Mesodermal cell (in vitro differentiated cells): ENCODE measurements at regions not wholly inside any gene's neighbourhood (a gene's known extent, or its start where the extent isn't known, plus 50 kb on each side); places are given as distances from the start of the nearest gene placed in this dataset.

Experiments
- H3K27ac ChIP-seq: 2 replicates; pipeline ENCODE4 v1.7.0; 2013; ENCODE audit warnings: mild to moderate bottlenecking, low read depth, low read length, moderate library complexity; ENCODE audit not compliant: severe bottlenecking
- H3K36me3 ChIP-seq: 2 replicates; pipeline ENCODE4 v1.7.1; 2013; ENCODE audit warnings: mild to moderate bottlenecking, low read length, moderate library complexity; ENCODE audit not compliant: control insufficient read depth, insufficient read depth
- H3K4me1 ChIP-seq: one replicate; pipeline ENCODE4 v1.7.1; 2013; ENCODE audit warnings: mild to moderate bottlenecking, low read length; ENCODE audit not compliant: insufficient read depth, control insufficient read depth, poor library complexity, severe bottlenecking
- H3K4me3 ChIP-seq: 2 replicates; pipeline ENCODE4 v1.7.0; 2013; ENCODE audit warnings: low read length, control low read depth, mild to moderate bottlenecking; ENCODE audit not compliant: insufficient read depth, poor library complexity, severe bottlenecking; ENCODE audit errors: extremely low read depth
- H3K9me3 ChIP-seq: 2 replicates; pipeline ENCODE4 v1.7.1; 2013; ENCODE audit warnings: mild to moderate bottlenecking, low read length, moderate library complexity; ENCODE audit not compliant: control insufficient read depth
- WGBS, 2 experiments: methylation state at CpG; one replicate each; pipeline ENCODE4 v1.1.5; 2013; ENCODE audit warnings: missing lambda C conversion rate in 2 of 2; ENCODE audit not compliant: insufficient coverage in 2 of 2; 5-methylcytosine and 5-hydroxymethylcytosine counted together

GRCh38 chr13:99859178-99860177 lies 112.1 kb downstream of the ZIC5 start:
- Histone ChIP-seq H3K27ac (no peak overlapping the region), H3K4me3 (no peak overlapping the region), H3K4me1 (no peaks in the 10 kb centered on the region), H3K9me3 (no peaks in the 10 kb centered on the region), H3K36me3 (no peaks in the 10 kb centered on the region)
- WGBS, 2 experiments = 91 to 93% methylated on average over 13 to 16 of the region's 18 CpGs

- H3K4me1 ChIP-seq = no peaks in the 10 kb centered on the region
- no peaks in the 10 kb centered on the region for H3K9me3 ChIP-seq
- H3K4me3 ChIP-seq = no peak overlapping the region
- no peak overlapping the region for H3K27ac ChIP-seq
- no peaks in the 10 kb centered on the region for H3K36me3 ChIP-seq
Measured at GRCh38 chr13:99857738-99858137, 113.8 kb downstream of the ZIC5 start.

- H3K9me3 ChIP-seq = no peaks in the 10 kb centered on the region
- H3K27ac ChIP-seq = no peak overlapping the region
- no peaks in the 10 kb centered on the region for H3K4me1 ChIP-seq
- H3K36me3 ChIP-seq = no peaks in the 10 kb centered on the region
- WGBS, 2 experiments = 89 to 93% methylated on average over 6 of the region's 9 CpGs
- no peak overlapping the region for H3K4me3 ChIP-seq
Measured at GRCh38 chr13:99855526-99856420, 115.8 kb downstream of the ZIC5 start.

DNA sequence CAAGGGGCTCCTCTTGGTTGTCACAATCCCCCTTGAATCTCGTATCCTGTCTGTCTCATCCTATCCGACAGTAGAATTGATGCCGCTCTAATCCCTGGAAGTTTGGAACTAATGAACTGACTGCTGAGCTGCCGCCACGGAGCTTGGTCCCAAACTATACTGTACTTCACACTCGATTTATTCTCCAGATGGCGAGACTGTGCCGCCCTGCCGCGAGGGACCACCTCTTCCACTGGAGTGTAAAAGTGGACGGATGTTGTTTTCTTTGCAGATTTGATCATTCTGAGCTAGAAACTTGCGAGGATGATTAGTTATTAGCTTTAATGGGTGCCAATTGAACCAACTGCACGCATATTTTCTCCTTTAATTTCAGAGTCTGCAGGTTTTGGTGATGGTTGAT lies 117.2 kb downstream of the ZIC5 start:
- no peak overlapping the region for H3K4me3 ChIP-seq
- no peak overlapping the region for H3K27ac ChIP-seq
- H3K4me1 ChIP-seq = no peaks in the 10 kb centered on the region
- WGBS, 2 experiments = 89 to 94% methylated on average over 9 to 13 of the region's 13 CpGs
- H3K36me3 ChIP-seq = no peaks in the 10 kb centered on the region
- H3K9me3 ChIP-seq = no peaks in the 10 kb centered on the region

DNA sequence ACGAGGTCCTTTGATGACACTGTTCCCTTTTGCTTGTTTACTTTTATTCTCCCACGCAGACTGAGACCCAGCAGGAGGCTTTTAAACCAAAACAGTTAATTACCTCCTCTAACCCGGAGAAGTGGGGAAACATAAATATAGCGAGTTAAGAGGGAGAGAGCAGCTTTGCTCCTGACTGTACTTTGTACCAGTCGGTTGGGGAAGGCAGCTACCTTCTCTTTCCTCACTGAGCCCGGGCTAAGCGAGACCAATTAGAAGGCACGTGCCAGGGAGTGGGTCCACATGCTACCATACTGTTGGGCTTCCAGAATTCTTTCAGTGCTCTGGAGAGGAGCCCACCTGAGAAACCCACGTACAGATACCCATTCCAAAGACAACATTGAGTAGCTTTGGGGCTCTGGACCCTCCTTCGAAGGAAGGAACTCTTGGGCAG lies 124.2 kb downstream of the ZIC5 start:
- whole genome bisulfite sequencing, 2 experiments = 85 to 94% methylated on average over 5 to 6 of the region's 10 CpGs
- Histone ChIP-seq H3K9me3 (no peaks in the 10 kb centered on the region), H3K27ac (no peak overlapping the region), H3K4me1 (no peaks in the 10 kb centered on the region), H3K36me3 (no peaks in the 10 kb centered on the region), H3K4me3 (no peak overlapping the region)

DNA sequence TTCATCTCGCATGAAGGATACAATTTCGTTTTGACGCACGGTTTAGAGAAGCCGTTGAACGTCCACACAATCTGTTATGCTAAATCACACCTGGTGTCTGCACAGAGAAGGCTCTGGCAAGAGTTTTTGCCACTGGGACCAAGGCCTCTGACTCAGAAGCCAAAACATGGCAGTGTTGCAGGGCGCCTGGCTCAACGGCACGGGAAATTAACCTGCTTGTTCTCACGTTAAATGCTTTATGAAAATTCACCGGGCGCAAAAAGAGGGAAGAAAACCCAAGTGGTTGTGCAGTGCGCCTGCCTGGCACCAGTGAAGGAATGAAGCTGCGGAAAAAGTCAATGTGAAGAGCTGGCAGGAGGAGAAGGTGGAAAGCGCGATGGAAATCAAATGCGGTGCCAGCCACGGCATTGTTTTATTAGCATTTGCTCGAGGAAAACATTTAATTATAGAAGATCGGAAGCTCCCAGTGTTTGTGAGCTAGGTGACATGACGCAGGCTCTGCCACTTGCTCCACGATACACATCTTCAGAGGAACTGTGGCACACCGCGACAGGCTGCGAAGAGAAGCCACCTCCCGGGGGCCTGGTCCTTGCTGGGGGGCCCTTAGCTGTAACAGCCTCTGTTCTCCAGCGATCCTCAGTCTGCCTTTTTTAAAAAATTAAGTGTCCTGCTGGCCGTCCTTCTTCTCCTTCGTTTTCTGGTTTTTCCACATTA lies 126.2 kb downstream of the ZIC5 start:
- H3K4me3 ChIP-seq = no peak overlapping the region
- 94 to 96% methylated on average over 26 to 27 of the region's 29 CpGs for WGBS, 2 experiments

DNA sequence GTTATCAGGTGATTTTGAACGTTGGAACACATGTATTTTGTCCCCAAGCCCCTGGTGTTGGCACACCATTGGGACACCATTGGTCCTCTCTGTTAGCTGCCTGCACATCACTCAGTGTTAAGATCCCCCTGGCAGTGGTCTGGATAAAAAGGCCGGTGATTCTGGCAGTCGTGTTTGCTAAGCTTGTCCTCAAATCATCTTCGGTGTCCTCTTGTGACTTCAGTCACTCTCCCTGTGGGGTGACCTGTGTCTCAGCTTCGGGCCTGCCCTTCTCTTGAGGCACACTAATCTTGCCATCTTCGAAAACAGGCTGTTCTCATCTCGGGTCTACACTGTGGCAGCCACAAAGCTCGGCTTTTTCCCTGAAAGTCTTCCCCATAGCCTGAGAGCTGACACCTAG lies 127.1 kb downstream of the ZIC5 start:
- 89 to 90% methylated on average over 8 of the region's 8 CpGs for WGBS, 2 experiments
- H3K4me1 ChIP-seq = no peaks in the 10 kb centered on the region
- no peak overlapping the region for H3K4me3 ChIP-seq
- no peak overlapping the region for H3K27ac ChIP-seq
- no peaks in the 10 kb centered on the region for H3K36me3 ChIP-seq
- no peaks in the 10 kb centered on the region for H3K9me3 ChIP-seq

More for the DNA sequence above, 126.2 kb downstream of the ZIC5 start:
- no peaks in the 10 kb centered on the region for H3K9me3 ChIP-seq
- H3K4me1 ChIP-seq = no peaks in the 10 kb centered on the region
- H3K27ac ChIP-seq = no peak overlapping the region
- no peaks in the 10 kb centered on the region for H3K36me3 ChIP-seq

DNA sequence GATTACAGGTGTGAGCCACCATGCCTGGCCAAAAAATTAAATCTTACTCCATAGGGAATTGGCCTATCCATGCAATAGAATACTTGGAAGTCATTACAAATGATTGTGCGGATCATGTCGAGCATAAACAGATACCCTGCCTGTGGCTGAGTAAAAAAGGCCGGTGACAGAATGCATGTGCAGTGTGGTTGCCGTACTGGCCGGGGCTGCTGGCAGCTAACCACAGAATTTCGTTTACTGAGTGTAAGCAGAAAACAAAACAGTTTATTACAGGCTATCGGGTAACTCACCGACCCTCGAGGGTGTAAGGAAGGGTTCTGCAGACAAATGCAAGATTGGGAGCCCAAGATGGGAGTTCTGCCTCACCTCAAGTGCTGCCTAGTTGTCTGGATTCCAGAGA lies 127.7 kb downstream of the ZIC5 start:
- Histone ChIP-seq H3K27ac (no peak overlapping the region), H3K9me3 (no peaks in the 10 kb centered on the region), H3K4me3 (no peak overlapping the region), H3K4me1 (no peaks in the 10 kb centered on the region), H3K36me3 (no peaks in the 10 kb centered on the region)
- WGBS, 2 experiments = 84 to 90% methylated on average over 9 of the region's 9 CpGs

DNA sequence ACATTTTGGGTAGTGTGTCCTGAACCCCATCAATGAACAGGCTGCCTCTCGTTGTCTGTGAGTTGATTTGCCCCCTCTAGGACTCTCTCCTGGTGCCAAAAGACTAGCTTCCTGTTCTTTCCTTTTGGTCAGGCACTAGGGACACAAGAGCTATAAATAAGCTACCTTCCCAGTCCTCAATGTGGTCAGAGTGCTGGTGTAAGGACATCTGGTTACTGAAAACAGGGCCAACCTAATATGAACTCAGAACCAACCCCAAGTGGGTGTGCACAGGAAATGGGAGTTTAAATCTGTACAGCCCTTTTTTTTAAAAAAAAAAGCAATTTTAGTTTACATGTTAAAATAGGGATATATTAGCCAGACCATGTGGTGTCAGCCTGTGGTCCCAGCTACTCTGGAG lies 129.2 kb downstream of the ZIC5 start:
- no CpG with 5 or more reads among the region's 1 CpG for WGBS, 2 experiments
- no peaks in the 10 kb centered on the region for H3K4me1 ChIP-seq
- no peaks in the 10 kb centered on the region for H3K36me3 ChIP-seq
- no peak overlapping the region for H3K27ac ChIP-seq
- H3K9me3 ChIP-seq = no peaks in the 10 kb centered on the region
- H3K4me3 ChIP-seq = no peak overlapping the region

DNA sequence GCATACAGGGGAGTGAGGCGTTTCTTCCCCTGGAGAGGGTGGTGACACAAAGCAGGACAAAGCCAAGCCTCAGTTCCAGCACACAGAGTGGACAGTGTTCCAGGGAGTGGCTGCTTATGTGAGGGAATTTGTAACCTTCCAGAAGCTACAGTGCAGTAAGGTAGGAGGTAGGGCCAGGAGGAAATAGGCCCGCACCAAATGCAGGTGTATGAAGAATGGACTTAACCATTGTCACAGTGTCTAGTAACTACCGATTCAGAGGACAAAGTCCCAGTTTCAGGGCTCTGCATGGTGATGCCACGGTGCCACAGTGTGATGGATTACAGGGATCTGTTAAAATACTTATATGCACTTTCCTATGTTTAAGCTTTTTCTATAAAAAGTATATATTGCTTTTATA lies 135.3 kb downstream of the ZIC5 start:
- Histone ChIP-seq H3K4me3 (no peak overlapping the region), H3K4me1 (no peaks in the 10 kb centered on the region), H3K27ac (no peak overlapping the region), H3K36me3 (no peaks in the 10 kb centered on the region), H3K9me3 (no peaks in the 10 kb centered on the region)
- 83 to 95% methylated on average over 2 of the region's 4 CpGs for WGBS, 2 experiments
